GM19467 (cell line): ENCODE measurements at regions not wholly inside any gene's neighbourhood (a gene's known extent, or its start where the extent isn't known, plus 50 kb on each side); places are given as distances from the start of the nearest gene placed in this dataset.
"Not testable (repeated sequence)": the region's sequence is repeated elsewhere in the genome, so short reads cannot be mapped to it uniquely, and the experiment has no call there.

Source experiments
- ATAC-seq: cut with Tn5 transposase; IDR thresholded peaks from one replicate; pipeline ENCODE4 v1.9.1; 2021; ENCODE audit warnings: mild to moderate bottlenecking, moderate library complexity; ENCODE audit not compliant: unreplicated experiment

DNA sequence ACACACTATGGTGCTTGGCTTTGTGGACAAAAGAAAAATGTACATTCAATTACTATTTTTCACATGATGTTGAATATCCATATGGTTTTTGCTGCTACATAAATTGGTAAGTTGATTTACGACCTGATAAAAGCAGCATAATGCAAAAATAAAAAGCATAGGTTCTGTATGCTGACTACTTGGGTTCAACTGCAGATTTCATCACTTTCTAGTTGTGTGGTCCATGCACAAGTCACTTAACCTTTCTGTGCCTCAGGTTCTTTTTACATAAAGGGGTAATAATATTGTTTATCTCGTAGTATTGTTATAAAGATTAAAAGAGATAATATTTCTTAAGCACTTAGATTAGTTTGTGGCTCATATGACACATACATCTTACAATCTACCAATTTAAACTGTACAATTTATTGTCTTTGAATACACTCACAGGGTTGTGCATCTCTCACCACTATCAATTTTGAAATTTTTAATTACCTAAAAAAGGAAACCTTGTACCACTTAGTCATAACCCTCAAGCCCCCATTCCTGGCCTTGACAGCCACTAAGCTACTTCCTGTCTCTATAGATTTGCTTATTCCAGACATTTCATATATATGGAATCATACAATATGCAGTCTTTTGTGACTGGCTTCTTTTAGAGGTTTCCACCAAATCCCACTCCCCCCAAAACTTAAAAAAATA is 1443.9 kb downstream of the SUCLG1 start:
- no peak for ATAC-seq

DNA sequence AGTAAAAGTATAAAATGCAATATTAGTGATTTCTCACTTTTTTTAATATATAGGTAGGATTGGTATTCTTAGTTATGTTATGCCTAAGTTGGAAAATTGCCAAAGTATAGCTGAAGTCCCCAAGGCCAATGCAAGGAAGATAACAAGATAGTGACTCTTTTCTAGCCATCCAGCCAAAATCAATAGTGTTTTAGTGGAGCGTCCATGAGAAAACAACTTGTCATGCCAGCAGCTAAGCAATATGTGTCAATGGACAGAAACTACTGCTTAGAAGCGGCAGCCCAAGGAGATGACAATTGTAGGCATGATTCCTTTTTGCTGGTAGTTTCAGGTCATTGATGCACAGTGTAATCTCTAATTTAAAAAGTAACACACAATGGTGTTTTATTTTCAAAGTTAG is 1444.6 kb downstream of the SUCLG1 start:
- no peak for ATAC-seq

DNA sequence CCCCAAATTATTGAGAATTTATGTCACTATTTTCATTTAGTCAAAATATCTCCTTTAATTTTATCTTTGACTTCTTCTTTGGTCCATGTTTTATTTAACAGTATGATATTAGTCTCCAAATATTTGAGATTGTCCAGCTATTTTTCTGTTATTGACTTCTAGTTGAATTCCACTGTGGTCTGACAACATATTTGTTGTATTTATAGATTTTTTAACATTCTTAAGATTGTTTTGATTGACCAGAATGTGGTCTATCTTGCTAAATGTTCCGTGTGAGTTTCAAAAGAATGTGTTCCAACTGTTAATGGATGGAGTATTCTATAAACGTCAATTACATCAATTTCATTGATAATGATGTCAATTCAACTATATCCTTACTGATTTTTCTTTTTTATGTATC is 1452.1 kb downstream of the SUCLG1 start:
- no peak for ATAC-seq

DNA sequence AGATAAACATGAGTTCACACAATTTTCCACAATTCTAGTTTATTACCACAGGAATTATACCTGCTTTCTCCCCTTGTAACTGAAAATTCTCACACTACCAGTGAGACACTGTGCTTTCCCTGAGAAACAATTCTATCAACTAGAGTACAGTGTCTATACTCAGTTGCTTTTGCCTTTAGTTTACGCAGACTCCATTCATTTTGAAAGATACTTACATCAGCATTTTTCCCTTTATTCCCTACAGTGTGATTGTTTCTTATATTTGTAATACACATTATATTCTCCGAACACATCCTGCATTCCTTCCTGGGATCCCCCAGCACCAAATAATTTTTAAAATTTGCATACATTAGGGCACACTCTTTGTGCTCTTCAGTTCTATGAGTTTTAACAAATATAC is 1455.5 kb downstream of the SUCLG1 start:
- ATAC-seq: no peak

DNA sequence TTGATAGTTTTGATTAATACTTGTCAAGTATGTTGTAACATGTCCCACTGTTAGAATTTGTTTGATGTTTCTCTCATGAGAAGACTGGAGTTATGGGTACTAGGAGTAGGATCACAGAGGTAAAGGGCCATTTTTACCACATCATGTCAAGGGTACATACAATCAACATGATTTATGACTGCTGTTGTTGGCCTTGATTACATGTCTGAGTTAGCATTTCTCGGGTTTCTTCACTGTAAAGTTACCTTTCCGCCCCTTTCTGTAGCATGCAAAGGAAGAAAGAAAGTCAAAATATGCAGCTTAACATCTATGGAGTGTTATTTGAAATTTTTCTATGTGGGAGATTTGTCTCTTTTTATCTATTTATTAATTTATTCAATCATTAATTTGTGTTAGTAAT is 1456.4 kb downstream of the SUCLG1 start:
- ATAC-seq: no peak

DNA sequence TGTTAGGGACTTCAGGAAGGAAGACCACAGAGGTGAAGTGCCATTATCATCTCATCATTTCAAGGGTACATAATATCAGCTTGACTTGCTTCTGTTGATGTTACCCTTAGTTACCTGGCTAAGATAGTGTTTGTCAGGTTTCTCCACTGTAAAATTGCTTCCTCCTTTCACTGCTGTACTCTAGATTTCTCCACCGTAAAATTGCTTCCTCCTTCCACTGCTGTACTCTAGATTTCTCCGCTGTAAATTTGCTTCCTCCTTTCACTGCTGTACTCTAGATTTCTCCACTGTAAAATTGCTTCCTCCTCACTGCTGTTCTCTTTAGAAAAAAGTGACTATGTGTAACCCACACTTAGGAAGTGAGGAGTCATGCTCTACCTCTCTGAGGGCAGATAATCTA is 1460.3 kb downstream of the SUCLG1 start:
- no peak for ATAC-seq

DNA sequence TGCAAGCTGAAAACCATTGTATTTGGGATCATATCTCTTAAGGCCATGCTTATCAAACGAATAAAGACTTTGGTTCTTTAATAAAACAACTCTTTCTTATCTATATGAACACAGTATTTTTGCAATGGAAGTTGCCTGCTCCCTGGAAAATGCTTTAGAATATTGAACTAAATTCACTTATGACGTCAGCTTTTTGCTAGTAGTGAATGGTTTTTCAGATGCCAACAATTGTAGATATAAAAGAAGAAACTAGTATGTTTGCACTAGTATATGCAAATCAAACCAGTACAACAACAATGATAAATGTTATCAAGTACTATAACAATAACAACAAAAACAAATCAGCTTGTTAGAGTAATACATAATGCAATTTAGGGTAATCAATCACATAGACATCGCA is 1462.9 kb downstream of the SUCLG1 start:
- ATAC-seq: no peak

DNA sequence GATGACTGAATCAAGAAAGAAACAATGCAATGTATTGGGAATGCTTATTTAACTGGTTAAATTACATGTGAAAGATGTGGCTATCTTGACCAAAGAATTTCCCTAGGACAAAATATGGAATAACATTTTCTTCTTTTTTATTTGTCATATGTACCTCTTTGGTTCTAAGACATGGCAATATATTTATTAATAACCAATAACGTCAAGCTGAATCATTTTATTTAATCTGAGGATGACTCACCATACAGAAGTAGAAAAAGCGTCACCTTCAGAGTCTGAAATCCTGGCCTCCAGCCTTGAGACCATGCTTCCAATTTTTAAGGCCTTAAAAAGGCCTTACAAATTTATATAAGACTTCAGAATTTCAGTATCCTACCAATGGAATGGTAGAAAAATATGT is 1464.9 kb downstream of the SUCLG1 start:
- no peak for ATAC-seq

DNA sequence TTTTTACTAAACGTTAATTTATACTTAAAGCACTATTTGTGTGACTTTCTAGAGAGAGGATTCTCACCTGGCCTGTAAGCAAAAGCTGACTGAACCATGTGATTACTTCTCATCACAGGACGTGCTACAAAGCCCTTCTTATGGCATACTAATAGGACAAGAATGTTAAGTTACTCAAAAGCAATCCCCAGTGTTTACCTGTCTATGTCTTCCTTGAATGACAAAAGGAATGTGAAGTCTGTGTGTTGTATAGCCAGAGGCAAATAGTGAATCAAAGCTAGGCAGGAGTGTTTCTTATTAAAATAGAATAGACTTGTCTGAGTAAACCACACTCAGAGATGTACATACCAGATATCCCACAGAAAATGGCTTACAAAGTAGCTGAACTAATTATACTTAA is 1465.5 kb downstream of the SUCLG1 start:
- no peak for ATAC-seq

DNA sequence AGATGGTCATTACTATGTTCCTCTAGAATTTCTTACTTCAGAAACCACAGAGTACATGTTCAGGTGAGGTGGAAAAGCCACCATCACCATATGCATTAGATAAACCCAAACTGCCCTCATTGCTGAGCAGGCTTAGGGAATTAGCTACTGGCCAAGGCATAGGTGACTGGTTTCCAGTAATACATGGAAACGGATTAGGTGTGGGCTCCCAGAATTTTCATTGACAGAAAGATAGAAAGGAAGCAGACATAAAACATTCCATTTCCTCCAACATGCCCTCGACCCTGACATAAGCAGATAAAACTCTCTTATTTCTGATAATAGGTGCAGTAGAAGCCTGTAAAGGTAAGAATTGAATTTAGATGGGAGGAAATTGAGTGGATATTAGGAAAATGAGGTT is 1466.1 kb downstream of the SUCLG1 start:
- ATAC-seq: no peak

DNA sequence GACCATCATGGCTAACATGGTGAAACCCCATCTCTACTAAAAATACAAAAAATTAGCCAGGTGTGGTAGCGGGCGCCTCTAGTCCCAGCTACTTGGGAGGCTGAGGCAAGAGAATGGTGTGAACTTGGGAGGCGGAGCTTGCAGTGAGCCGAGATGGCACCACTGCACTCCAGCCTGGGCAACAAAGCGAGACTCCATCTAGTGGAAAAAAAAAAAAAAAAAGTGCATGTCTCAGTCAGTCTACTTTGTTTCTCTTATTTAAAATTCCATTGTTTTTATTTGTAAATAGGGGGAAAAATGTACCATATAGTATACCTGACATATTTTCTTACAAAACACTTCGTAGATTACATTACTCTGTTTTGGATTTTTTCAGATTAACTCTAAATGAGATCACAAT is 1471.4 kb downstream of the SUCLG1 start:
- ATAC-seq: not testable (repeated sequence)

DNA sequence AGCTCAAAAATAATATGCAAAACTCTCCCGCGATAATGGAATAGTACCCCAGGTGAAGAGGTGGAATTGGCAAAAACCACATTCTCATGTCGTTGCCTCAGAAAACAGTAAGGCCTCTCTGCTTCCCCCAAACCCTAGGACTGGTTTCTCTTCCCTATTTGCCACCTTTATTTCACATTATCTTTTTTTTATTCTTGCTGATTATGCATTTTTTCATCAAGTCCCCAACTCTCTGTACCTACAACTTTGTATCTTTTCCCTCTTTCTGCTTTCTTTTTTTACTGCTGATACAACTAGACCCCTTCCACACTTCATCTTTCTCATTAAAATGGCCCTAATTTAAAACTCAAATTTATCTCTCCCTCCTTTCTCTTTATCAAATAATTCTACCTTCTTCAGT is 1472.2 kb downstream of the SUCLG1 start:
- ATAC-seq: no peak

DNA sequence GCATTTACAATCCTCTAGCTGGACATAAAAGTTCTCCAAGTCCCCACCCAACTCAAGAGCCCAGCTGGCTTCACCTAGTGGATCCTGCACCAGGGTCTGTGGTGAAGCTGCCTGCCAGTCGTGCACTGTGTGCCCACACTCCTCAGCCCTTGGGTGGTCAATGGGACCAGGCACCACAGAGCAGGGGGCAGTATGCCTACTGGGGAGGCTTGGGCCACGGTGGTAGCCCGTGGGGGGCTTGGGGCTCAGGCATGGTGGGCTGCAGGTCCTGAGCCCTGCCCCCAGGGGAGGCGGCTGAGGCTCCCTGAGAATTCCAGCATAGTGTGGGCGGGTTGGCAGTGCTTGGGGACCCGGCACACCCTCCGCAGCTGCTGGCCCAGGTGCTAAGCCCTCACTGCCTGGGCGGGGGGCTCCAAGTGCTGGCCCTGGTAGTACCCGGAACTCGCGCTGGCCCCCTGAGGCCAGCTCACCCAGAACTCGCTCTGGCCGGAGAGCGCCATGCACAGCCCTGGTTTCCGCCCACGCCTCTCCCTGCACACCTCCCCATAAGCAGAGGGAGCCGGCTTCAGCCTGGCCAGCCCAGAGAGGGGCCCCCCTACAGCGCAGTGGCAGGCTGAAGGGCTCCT is 1473.4 kb downstream of the SUCLG1 start:
- no peak for ATAC-seq

DNA sequence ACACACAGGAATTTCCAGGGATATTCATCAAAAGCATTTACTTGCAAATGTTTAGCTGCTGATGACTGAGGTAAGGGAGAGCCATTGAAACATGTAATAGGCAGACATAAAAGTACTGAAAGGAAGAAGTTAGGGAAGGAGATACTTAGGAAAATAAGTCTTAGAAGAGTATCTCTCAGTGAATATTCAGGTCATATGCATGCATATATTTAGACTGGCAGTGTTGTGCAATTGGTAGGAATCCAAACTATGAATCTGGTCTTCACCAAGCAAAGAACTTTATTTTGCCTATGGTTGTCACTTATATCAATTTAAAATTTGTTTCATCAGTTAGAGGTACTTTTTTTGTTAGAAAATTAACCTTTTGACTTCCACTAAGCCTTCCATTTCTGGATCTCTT is 1490.7 kb downstream of the SUCLG1 start:
- no peak for ATAC-seq

DNA sequence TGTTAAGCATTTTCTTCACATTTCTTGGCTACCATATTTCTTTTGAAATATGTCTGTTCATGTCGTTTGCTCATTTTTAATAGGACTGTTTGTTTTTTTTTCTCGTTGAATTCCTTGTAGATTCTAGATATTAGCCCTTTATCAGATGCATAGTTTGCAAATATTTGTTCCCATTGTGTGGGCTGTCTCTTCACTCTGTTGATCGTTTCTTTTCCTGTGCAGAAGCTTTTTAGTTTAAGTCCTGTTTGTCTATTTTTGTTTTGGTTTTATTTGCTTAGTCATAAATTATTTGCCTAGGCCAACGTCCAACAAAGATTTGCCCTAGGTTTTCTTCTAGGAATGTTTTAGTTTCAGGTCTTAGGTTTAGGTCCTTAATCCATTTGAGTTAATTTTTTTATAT is 1494.7 kb downstream of the SUCLG1 start:
- no peak for ATAC-seq

DNA sequence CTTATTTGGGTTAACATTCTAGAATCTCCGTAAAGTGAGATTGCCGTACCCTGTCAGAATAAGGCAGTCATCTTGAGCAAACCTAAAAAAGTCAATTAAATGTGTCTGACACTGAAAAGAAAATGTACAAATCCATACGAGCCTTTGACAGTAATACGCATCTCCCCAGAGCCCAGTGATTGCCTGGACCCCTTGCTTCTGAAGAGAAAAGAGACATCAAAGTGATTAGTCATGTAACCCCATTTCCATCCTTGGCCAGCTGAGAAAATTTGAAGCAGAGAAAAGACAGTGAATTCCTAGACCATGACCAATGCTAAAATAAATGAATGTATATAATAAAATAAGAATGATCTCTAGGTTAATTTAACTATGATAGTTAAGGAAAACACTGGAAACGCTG is 1499.4 kb downstream of the SUCLG1 start:
- ATAC-seq: no peak

DNA sequence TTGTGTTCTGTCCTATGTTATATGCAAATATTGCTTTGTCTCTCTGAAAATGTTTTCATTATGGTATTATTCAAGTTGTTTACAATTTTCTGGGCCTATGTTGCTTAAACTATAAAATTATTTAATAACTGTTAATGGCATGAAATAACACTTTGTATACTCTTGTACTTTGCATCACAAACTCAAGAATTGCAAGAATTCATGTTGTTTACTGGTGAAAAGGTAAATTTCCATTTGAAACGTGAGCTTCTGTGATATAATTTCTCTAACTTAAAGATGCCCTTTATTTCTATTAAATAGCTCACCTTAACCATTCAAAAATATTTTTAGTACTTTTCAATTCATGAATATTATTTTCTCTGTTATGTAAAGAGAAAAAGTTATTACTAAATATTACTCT is 1504.2 kb downstream of the SUCLG1 start:
- no peak for ATAC-seq

DNA sequence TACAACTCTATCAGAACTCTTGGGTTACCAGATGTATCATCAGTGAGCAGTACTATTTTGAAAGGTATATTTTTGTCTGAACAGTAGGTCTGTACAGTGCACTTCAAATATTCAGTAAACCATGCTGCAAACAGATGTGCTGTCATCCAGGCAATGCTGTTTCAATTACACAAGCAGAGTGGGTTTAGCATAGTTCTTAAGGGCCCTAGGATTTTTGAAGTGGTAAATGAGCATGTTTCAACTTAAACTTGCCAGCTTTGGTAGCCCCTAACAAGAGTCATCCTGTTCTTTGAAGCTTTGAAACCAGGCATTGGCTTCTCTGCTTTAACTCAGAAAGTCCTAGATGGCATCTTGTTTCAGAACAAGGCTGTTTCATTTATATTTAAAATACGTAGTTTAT is 1519.9 kb downstream of the SUCLG1 start:
- no peak for ATAC-seq

DNA sequence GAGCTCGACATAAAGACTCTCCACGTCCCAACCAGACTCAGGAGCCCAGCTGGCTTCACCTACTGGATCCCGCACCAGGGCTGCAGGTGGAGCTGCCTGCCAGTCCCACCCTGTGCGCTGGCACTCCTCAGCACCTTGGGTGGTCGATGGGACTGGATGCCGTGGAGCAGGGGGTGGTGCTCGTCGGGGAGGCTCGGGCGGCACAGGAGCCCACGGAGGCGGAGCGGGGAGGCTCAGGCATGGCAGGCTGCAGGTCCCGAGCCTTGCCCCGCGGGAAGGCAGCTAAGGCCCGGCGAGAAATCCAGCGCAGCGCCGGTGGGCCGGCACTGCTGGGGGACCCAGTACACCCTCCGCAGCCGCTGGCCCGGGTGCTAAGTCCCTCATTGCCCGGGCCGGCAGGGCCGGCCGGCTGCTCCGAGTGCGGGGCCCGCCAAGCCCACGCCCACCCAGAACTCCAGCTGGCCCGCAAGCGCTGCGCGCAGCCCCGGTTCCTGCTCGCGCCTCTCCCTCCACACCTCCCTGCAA is 1520.7 kb downstream of the SUCLG1 start:
- ATAC-seq: not testable (repeated sequence)

DNA sequence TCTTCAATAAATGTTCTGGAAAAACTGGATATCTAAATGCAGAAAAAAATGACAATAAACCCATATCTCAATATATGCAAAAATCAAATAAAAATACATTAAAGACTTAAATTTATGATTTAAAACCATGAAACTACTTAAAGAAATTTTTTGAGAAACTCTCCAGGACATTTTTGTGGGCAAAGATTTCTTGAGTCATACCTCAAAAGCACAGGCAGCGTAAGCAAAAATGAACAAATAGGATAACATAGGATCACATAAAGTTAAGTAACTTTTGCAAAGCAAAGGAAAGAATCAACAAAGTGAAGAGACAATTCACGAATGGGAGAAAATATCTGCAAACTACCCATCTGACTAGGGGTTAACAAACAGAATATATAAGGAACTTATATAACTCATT is 1545.5 kb downstream of the SUCLG1 start:
- ATAC-seq: no peak

DNA sequence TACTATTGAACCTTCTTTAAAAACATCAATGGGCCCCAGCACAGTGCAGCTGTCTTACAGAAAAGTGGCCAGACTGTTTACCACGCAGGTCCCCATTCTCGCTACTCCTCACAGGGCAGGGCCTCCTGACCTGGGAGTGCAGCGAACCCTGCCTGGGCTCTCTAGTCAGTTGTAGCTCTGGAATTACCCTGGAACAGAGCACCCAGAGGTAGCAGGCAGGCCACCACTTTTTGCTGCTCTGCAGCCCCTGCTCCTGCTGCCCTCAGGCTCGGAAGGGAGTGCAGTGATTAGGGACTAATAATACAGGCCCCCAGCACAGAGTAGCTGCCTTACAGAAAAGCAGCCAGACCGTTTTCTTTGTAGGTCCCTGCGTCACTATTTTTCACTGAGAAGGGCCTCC is 1563.0 kb downstream of the SUCLG1 start:
- ATAC-seq: no peak

DNA sequence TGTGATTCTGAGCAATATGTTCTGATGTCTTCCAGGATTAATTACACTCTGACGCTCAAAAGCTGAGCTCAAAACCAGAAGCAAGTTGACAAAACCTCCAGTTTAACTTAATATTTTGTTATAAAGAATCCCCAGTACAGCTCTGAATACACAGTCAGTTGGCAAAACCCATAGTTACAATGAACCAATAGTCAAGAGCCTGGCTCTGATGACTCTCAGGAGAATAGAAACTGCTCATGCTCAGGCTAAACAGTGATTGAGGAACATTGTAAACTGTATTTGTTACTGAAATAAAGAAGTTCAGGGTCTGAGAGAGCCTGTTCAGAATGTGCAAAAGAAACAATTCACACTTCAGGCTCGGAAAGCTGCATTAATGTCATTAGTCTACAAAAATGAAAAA is 1565.9 kb downstream of the SUCLG1 start:
- ATAC-seq: no peak

DNA sequence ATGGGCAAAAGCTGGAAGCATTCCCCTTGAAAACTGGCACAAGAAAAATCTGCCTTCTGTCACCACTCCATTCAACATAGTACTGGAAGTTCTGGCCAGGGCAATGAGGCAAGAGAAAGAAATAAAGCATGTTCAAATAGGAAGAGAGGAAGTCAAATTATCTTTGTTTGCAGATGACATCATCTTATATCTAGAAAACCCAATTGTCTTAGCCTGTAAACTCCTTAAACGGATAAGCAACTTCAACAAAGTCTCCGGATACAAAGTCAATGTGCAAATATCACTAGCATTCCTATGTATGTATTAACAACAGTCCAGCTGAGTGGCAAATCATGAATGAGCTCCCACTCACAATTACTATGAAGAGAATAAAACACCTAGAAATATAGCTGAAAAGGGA is 1579.3 kb downstream of the SUCLG1 start:
- no peak for ATAC-seq
